ENCODE measurements at regions not wholly inside any gene's neighbourhood (a gene's known extent, or its start where the extent isn't known, plus 50 kb on each side); places are given as distances from the start of the nearest gene placed in this dataset.

- no peak for DNase-seq (ENCODE audit: low read depth in 2 of 2)
These were observed 111.6 kb downstream of the BTC start for GRCh38 chr4:74682567-74683359.

- DNase-seq (ENCODE audit: low read depth in 2 of 2): no peak
These were observed 101.4 kb downstream of the BTC start for GRCh38 chr4:74692972-74693371.

Measured in stimulated activated CD4-positive, alpha-beta T cell treated with anti-CD3 and anti-CD28 coated beads, Interleukin-15, amount 100 ng/mL, for 48 hours (primary cell).